PC-9 (cell line): ENCODE measurements at regions not wholly inside any gene's neighbourhood (a gene's known extent, or its start where the extent isn't known, plus 50 kb on each side); places are given as distances from the start of the nearest gene placed in this dataset.

ENCODE experiments used
- CTCF ChIP-seq: fragments of 200-600 bp; sonication (generic); conservative IDR thresholded peaks from 2 replicates; pipeline ENCODE4 v1.6.1; 2017; ENCODE audit warnings: mixed run types, antibody characterized with exemption, mild to moderate bottlenecking, moderate library complexity
- EZH2 ChIP-seq: fragments of 200-600 bp; sonication (generic); IDR thresholded peaks from 2 replicates; pipeline ENCODE4 v1.8.0; 2017; ENCODE audit warnings: antibody characterized with exemption, low read depth

- TF ChIP-seq CTCF (no peak), EZH2 (no peak)
Measured at GRCh38 chr11:80104191-80104590, 663.4 kb upstream of the TENM4 start.
